Ovary (tissue), 7 donors: ENCODE measurements at regions not wholly inside any gene's neighbourhood (a gene's known extent, or its start where the extent isn't known, plus 50 kb on each side); places are given as distances from the start of the nearest gene placed in this dataset.

Experiments used
- DNase-seq, 5 donors: peaks; one replicate each; pipeline ENCODE4 v3.0.0-alpha.2; 2019 to 2020
- H3K27ac ChIP-seq, 2 donors: fragments of 200-600 bp; one replicate each; pipeline versions ENCODE4 v1.5.1 to v1.8.0; 2019 to 2022
- H3K27me3 ChIP-seq: fragments of 200-600 bp; one replicate; pipeline ENCODE4 v1.8.0; 2022
- H3K36me3 ChIP-seq: fragments of 200-600 bp; sonication (generic); one replicate; pipeline ENCODE4 v1.5.1; 2019
- H3K4me1 ChIP-seq: one replicate; pipeline ENCODE4 v1.8.1; 2013; ENCODE audit warnings: mild to moderate bottlenecking, moderate library complexity; ENCODE audit not compliant: insufficient read depth
- H3K4me3 ChIP-seq: fragments of 200-600 bp; sonication (generic); one replicate; pipeline ENCODE4 v1.5.1; 2017
- H3K9me3 ChIP-seq, 2 donors: fragments of 200-600 bp in 1 of 2; sonication (generic) in 1 of 2; one replicate each; pipeline versions ENCODE4 v1.5.1 to v1.8.1; 2013 to 2019; ENCODE audit warnings: mild to moderate bottlenecking in 1 of 2, moderate library complexity in 1 of 2
- CTCF ChIP-seq, 3 donors: fragments of 450-650 bp in 2 of 3; fragments of 200-600 bp in 1 of 3; IDR thresholded peaks; one replicate each; pipeline versions ENCODE4 v1.5.1 to v1.8.0; 2016 to 2022; ENCODE audit warnings: antibody characterized with exemption in 3 of 3, mild to moderate bottlenecking in 1 of 3
- EP300 ChIP-seq: sonication (generic); formaldehyde crosslinking; IDR thresholded peaks from one replicate; pipeline ENCODE4 v1.6.1; 2017; ENCODE audit warnings: antibody characterized with exemption
- POLR2A ChIP-seq: fragments of 450-650 bp; IDR thresholded peaks from one replicate; pipeline ENCODE4 v1.6.1; 2017; ENCODE audit warnings: antibody characterized with exemption, mild to moderate bottlenecking, moderate library complexity
- WGBS, 3 donors: extraction: QIAGEN DNeasy Blood & Tissue Kit in 1 of 3; methylation state at CpG; one replicate each; pipeline versions ENCODE4 v1.1.5 to v1.1.7; 2013 to 2017; 5-methylcytosine and 5-hydroxymethylcytosine counted together
- intact Hi-C, 4 donors: fragments of 100-400 bp; cut with DNase I; formaldehyde crosslinking; loops; one replicate each; pipeline versions ENCODE4 v1.11.0 to v1.15.1; 2022 to 2023
- donor health status: DM: no; HTN: no; CAD: no; lungs with moderate emphysema.
- donor health status: DM: no; HTN: no; CAD: no.
- donor health status: Bipolar disorder and iron deficiency.
- donor health status: DM: no; HTN: no; CAD: no.
- donor health status: DM: yes; HTN: yes; CAD: no.

DNA sequence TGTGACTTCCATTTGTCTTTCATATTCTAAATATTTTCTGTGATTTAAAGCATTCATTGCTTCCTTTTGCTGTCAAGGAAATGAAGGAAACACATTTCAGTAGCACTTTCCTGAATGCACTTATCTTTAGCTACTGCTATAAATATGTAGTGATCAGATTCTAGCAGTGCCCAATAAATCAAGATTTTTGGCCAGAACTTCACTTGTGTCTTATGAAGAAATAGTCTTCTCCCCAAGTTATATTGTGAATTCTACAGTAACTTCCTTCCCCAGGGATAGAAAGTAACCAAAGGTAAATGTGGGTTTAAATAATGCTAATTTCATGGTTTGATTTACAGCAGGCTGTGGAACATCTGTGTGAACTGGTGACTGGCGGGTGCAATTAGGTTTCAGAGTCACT, 77.9 kb downstream of the DMRT2 start:
- no peak overlapping the region for H3K4me3 ChIP-seq
- WGBS, 3 donors: 82 to 84% (median 83%) methylated on average over 1 of the region's 1 CpG
- no peaks in the 10 kb centered on the region for H3K36me3 ChIP-seq
- H3K27ac ChIP-seq: no peak overlapping the region
- no peaks in the 10 kb centered on the region for H3K9me3 ChIP-seq
- no peaks in the 10 kb centered on the region for H3K4me1 ChIP-seq
- TF ChIP-seq POLR2A: no peak
- TF ChIP-seq EP300: no peak
- TF ChIP-seq CTCF (IDR thresholded peaks at IDR 0.05): no peak
- intact Hi-C loops: no loop called here
- no peaks in the 10 kb centered on the region for H3K27me3 ChIP-seq
- DNase-seq: no peak

GRCh38 chr9:1129382-1129781, 79.2 kb downstream of the DMRT2 start:
- Histone ChIP-seq H3K9me3 (no peaks in the 10 kb centered on the region), H3K27ac (no peak overlapping the region), H3K4me1 (no peaks in the 10 kb centered on the region), H3K27me3 (no peaks in the 10 kb centered on the region), H3K4me3 (no peak overlapping the region), H3K36me3 (no peaks in the 10 kb centered on the region)
- intact Hi-C loops: no loop called here
- WGBS, 3 donors: 16 to 31% (median 24%) methylated on average over 4 of the region's 4 CpGs
- TF ChIP-seq POLR2A (no peak), EP300 (no peak), CTCF (IDR thresholded peaks at IDR 0.05) (no peak)
- no peak for DNase-seq

- H3K27me3 ChIP-seq: no peaks in the 10 kb centered on the region
- 92 to 98% (median 92%) methylated on average over 2 of the region's 2 CpGs for WGBS, 3 donors
- no peak overlapping the region for H3K27ac ChIP-seq
- TF ChIP-seq CTCF (IDR thresholded peaks at IDR 0.05): no peak
- no peak for TF ChIP-seq EP300
- no peak for TF ChIP-seq POLR2A
- no peak overlapping the region for H3K4me3 ChIP-seq
- DNase-seq: no peak
- H3K36me3 ChIP-seq: no peaks in the 10 kb centered on the region
- intact Hi-C loops: no loop called here
- H3K9me3 ChIP-seq: no peaks in the 10 kb centered on the region
- H3K4me1 ChIP-seq: no peaks in the 10 kb centered on the region
These were observed 89.9 kb downstream of the DMRT2 start for GRCh38 chr9:1140057-1140456.

DNA sequence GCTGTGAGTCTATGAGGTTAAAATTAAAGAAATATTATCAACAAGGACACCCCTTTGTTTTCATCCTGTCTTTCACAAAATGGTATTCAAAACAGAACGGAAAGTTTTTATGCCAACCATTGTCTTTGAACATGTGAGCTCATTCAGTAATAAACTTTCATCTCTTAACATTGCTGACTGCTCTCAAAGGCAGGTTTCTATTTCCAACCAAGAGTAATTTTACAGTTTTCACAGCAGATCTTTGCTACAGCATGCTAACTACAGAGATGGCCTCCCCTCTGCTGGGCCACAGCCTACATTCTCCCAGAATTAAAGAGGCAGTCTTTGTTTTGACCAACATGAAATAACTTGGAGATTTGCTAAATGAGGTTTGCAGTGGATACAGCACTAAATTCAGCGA, 101.5 kb downstream of the DMRT2 start:
- Histone ChIP-seq H3K9me3 (no peaks in the 10 kb centered on the region), H3K36me3 (no peaks in the 10 kb centered on the region), H3K4me3 (no peak overlapping the region), H3K4me1 (no peaks in the 10 kb centered on the region), H3K27me3 (no peaks in the 10 kb centered on the region), H3K27ac (no peak overlapping the region)
- WGBS, 3 donors: 51 to 64% (median 63%) methylated on average over 2 of the region's 2 CpGs
- TF ChIP-seq EP300 (no peak), POLR2A (no peak), CTCF (IDR thresholded peaks at IDR 0.05) (no peak)
- intact Hi-C loops: no loop called here
- DNase-seq: no peak

DNA sequence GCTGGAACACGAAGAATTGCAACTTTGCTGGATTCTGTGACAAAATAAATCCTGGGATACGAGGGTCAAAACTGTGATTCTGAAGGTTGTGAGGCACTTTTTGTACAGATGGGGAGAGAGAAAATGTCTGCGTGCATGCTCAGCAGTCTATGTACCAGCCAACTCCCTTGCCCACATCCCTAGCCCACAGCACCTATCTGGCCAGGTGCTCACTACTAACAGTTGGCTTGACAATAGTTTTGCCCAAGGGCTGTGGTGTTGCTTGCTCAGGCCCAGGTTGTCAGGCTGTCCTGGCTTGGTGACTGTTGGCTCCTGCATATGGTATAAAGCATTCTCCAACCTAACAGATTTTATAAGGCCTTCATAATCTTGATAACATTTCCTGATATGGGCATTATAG, 102.0 kb downstream of the DMRT2 start:
- no peak for TF ChIP-seq CTCF (IDR thresholded peaks at IDR 0.05)
- Histone ChIP-seq H3K9me3 (no peaks in the 10 kb centered on the region), H3K27ac (no peak overlapping the region), H3K27me3 (no peaks in the 10 kb centered on the region), H3K36me3 (no peaks in the 10 kb centered on the region), H3K4me3 (no peak overlapping the region), H3K4me1 (no peaks in the 10 kb centered on the region)
- DNase-seq: no peak
- 60 to 80% (median 69%) methylated on average over 3 of the region's 3 CpGs for WGBS, 3 donors
- intact Hi-C loops: no loop called here
